GM19043 (cell line): ENCODE measurements at regions not wholly inside any gene's neighbourhood (a gene's known extent, or its start where the extent isn't known, plus 50 kb on each side); places are given as distances from the start of the nearest gene placed in this dataset.

ENCODE experiments used
- ATAC-seq: cut with Tn5 transposase; IDR thresholded peaks from one replicate; pipeline ENCODE4 v1.9.1; 2021; ENCODE audit warnings: low read depth; ENCODE audit not compliant: unreplicated experiment

DNA sequence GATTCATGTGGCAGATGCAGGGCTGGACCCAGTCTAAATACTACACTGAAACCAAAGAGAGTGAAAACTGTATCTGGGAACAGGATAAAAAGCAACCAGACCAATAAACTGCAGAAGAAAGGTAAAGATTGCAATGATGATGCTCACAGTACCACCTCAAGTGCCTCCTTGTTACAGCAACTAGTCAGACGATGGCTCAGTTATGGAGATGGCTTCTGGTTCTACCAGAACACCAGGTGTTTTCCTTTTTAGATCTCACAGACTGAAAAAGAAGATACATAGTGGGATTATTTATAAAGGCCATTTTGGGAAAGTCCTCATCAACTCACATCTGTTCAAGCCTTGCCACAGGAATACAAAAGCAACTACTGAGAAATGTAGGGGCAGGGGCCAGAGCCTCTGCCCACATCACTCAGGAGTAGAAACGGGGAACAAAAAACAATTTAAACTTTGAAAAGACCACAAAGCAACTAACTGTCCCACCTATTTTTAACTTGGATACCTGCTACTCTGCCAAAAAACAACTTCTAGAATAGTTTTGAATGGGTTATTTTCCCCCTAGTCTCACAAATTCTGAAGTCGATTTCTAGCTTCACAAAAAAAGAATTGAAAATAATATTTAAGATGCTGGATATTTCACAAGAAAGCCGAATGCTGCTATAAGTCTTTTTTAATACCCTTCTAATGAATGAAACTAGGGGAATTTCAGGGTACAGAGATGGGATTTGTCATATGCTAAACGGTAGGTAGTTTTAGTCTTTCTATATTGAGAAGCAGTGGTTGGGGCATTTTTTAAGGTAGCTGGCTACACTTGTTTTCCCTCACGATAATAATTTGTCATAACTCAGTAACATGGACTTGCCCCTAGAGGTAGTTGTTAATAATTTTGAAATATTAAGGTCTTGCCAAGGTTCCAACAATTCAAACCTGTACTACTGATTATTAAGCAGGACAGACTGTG lies 197.2 kb upstream of the TMPO start:
- ATAC-seq: no peak

DNA sequence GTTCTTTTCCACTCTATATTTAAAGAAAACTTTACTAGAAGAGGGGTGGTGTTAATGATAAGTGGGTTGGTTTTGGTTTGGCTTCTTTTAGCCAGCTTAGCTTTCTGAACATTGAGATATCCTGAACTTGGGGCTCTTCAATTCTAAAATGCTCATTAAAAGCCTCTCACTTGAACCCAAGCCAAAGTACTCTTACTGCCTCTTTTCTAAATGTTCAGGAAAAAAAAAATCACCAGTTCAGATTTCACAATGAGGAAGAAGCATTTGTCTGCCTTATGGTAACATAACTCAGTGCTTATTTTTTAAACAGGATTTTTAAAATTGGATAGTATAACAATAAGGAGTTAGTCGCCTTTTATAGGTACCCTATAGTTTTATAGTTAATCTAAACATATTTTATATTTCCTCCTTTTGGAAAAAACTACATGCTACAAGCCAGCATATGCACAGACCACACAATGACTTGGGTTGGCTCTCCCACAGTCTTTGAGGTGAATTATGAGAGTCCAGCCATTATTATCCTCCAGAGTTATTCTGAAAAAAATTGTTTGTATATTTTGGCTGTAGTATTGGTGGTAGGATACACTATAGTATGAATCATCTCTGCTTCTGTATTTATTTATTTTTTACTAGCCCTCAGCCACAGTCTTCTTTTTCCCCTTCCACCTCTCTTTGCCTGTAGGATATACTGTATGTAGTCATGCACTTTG lies 195.5 kb upstream of the TMPO start:
- ATAC-seq: no peak

DNA sequence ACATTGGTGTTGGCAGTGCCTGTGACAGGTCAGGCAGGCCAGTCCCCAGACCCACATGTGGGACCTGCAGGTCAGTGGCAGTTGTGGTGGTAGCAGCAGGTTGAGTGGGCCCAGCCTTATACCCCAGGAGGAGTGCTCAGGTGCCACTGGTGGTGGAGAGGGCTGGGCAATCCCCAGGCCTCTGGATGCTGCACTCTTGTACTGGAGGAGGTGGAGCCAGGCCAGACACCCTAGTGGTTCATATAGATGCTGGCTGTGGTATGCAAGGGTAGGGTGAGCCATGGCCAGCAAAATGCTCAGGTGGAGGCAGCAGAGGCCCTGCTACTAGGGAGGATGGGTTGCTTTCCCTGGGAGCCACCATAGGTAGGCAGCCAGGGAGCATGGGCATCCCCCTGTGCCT lies 190.4 kb upstream of the TMPO start:
- no peak for ATAC-seq

DNA sequence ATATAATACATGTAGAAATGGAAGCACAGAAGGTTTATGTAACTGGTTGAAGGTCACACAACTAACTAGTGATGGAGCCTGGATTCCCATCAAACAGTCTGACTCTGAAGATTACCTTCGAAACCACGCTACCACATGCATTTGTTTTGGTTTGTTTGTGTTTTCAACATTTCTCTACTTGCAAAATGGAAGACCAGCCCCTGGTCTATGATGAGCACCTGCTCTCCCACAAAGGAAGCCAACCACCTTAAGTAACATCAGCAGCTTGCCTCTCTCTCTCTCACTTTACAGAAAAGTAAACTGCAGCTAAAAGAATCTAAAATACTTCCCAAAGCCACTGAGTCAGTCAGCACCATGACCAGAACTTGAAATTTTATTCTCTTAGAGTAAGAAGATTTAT lies 186.9 kb upstream of the TMPO start:
- no peak for ATAC-seq

DNA sequence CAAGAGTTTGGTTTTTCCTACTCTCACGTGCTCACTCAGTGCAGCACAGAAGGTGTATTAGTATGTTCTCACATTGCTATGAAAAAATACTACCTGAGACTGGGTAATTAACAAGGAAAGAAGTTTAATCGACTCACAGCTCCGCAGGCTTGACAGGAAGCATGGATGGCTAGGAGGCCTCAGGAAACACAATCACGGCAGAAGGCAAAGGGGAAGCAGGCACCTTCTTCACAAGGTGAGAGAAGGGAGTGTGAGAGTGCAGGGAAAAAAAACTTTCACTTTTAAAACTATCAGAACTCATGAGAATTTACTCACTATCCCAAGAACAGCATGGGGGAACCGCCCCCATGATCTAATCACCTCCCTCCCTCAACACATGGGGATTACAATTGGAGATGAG lies 185.8 kb upstream of the TMPO start:
- ATAC-seq: no peak

DNA sequence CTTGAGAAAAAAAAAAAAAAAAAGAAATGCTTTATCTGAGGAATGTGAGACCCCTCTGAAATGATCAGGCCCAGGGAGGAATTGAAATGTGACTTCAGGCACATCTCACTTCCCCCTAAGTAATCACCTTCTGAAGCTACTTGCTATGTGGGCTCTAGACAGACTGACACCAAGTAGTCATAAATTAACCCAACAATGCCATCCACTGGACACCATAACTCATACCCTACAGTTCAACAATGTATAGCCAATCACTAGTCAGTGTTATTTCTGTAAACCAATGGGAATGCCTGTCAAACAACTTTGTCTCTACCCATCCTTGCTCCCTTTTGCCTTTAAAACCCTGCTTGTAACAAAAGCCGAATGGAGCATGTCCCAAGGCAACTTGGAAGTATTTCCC lies 182.7 kb upstream of the TMPO start:
- ATAC-seq: peak; percentile 79

DNA sequence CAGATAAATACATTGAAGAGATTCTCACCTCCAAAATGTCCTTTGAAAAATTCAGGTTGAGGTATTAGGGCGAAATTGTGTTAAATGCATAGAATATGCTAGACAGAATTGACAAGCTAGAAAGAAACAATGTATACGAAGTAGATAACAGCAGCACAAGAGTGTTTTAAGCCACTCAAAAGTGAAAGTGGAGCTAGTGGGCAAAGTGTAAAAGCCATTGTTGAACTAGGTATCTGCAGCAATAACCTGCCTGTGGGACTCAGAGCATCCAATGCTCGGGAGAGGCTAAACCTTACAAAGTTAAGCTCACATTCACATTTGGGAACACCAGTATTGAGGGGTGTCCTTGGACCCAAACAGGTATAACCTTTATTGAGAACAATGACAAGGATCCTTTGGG lies 180.6 kb upstream of the TMPO start:
- ATAC-seq: no peak

DNA sequence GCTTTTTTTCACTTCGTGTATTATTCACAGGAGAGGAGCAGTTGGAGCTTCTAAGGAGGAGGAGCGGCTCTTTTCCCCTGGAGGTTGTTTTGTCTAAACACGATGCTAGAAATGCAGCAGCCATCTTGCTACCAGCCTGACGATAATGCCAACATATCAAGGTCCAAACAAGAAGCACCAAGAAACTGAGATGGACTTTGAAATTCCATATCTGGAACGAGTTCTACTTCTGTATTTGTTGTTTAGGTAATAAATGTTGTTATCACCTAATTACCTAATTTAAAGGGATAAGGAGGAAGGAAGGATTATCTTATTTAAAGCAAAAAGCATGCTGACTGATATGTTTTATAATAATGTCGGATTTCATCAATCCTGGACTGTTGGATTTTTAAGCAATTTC lies 174.4 kb upstream of the TMPO start:
- ATAC-seq: no peak

DNA sequence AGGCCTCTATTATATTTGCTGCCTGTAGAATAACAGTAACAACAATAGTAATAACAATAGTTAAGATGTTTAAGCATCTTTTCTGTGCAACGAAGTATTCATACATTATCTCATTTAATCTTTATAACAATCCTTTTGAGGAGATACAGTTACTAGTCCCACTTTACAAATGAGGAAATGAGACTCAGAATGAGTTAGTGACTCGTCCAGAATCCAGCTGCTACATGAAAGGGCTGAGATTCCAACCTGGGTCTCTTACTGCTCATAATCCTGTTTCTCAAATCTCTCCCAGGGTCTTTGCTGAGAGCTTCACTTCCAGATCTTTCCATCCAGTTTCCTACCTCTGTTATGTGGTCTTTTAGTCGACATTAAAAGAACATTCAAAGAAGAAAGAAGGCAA lies 173.7 kb upstream of the TMPO start:
- no peak for ATAC-seq

DNA sequence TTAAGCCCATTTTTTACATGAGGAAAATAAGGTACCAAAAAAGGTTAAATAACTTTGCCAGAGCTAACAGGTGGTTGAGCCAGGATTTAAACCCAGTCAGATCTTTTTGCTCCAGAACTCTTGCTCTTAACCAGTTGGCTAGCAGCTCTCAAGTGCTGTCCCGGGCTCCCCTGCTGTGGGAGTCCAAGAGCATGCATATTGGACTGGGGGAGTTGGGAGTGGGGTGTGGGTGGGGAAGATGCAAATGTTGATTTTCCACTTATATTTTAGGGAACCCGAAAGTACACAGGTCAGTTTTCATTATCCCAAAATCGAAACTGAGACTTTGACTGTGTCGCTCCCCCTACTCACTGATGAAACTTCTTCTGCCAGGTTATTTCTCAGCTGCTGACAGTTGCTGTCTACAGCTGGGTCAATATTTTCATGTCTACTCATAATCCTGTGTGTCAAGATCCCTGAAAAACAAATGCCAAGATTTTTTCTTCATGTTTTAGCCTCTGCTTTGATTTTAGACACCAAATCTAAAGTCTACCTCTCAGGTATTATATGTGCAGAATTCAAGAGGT lies 172.3 kb upstream of the TMPO start:
- ATAC-seq: no peak

DNA sequence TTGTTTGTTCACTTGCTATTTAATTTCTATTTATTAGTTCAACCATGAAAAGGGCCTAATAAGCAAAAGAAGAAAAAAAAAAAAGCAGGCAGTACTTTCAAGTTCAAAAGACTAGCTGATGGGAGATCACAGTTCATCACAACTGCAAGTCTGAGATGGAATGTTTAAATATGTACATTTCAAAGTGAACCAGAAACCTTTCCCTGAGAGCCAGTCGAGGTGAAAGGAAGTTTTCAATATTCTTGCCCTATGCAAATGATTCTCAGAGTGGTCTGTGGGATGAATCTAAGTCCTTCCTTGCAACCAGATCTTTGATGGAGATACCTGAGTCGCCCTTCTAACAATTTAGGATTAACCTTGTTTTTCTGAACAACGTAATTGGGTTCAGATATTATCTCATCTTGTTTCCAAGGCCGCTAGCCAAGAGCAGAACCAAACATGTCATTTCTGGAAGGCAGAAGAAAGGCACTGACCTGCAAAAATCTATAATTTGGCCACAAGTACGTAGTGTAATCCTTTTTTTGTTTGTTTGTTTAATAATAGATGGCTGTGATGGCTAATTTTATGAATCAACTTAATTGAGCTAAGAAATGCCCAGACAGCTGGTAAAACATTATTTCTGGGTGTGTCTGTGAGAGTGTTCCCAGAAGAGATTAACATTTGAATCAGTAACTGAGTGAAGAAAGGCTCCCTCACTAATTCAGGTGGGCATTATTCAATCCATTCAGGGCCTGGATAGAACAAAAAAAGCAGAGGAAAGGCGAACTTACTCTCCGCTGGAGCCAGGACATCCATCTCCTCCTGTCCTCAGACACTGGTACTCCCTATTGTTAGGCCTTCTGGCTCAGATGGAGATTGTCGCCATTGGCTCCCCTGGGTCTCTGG lies 171.1 kb upstream of the TMPO start:
- ATAC-seq: no peak

DNA sequence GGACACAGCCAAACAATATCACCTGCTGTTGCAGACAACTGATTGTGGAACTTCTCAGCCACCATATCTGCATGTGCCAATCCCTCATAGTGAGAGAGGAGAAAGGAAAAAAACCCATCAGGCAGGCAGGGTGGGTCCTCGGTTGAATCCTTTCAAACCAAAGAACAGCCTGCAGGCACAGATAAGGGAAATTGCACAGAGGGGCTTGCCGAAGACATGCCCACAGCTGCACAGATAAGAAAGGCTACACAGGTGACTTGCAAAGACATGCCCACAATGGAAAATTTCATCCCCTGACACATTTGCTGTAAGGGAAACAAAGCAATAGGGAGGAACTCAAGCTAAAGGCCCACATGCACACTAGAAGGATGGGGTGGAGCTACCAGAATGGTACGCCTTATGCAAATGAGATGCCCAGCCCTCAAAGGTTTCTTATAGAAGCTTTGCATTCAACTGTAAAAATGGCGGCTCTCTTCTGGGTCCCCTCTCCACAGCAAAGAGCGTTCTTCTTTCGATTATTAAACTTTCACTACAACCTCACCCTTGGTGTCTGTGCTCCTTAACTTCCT lies 170.0 kb upstream of the TMPO start:
- no peak for ATAC-seq

DNA sequence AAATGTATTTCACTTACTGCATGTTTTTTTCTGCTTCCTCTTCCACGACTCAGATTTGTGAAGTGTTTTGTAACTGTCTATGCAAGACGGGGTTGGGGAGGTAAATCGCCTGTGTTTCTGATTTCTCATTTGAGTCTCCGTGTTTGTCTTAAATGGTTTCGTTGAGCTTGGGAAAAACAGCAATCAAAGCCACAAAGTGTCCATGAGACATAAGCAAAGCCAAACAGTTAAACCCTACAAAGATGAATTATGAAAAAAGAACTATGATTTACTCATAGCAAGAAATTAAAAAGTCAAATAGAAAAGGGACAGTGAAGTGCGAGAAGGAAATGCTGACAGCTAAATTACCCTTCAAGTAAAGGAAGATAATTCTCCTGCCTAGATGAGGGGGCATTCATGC lies 164.3 kb upstream of the TMPO start:
- ATAC-seq: no peak

DNA sequence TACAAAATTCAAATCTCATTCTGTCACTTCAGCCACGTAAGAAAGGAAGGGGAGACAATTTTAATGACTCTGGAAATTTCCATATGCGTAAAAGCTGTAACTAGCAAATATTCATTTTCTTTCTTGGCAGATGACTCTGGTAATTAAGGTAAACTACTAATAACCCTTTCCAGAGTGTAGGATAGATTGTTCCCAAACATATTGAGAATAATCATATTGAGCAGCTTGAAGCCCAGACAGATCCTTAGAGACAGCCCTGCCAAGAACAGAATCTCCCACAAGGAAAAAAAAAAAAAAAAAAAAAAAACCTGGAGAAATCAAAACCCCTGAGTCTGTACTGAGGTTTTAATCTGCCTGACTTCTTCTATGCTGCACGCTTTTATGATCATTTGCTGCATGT lies 163.6 kb upstream of the TMPO start:
- no peak for ATAC-seq

DNA sequence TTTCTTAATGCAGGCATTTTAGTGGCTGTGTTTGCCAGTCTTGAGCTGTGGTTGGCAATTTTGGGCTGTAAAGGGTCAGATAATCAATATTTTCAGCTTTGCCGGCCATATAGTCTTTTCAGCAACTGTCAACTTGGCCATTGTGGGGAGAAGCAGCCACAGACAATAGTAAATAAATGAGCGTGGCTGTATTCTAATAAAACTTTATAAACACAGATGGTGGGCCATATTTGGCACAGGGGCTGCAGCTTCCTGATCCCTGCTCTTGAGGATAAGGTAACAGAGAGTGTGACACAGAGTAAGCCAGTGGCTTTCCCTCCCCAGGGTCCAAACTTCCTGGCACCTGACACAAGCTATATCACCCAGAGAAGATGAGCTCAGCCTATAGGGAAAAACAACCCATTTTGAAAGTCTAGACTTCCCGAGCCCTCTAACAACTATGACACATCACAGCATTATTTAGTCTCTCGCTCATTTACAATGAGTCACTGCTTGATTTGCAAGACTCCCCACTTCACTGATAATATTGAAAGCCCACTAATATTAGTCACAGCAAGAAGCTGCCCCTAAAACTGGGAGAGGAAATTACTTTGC lies 163.1 kb upstream of the TMPO start:
- ATAC-seq: no peak

DNA sequence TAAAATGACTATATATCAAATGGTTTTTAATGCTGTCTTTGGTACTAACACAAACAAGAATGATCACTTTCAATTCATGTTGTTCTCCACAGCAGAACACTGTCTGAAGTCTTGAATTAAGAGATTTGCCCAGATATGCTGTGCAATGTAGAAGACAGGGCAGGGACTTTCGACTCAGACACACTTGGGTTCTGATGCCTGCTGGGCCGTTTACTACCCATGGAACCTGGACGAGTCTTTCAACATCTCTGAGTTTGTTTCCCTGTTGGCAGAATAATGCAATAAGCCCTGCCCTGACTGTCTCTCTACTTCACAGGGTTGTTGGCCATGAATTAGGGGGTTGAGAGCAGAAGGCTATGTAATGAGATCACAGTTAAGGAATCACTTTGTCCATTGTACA lies 162.6 kb upstream of the TMPO start:
- no peak for ATAC-seq

DNA sequence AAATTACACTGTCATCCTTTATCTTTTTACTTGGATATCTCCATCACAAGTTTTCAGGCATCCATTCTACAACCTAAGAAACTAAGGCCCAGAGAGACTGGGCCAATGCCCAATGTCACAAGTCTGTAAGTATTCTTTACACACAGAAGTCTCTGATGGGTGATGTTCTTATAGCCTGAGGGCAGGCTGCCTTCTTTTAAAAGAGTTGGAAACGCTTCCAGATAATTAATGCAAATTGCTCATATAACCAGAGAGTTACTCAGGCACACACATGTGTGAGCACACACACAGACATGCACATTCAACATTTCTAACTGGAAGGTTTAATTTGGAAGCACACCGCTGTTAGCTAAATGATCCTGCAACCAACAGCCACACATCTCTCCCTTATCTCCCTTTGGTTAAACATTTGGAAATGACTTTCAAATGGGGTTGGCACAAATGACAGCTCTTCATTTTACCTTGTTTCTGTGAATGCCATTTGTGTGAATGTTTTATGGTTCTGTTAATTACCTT lies 160.8 kb upstream of the TMPO start:
- ATAC-seq: no peak

DNA sequence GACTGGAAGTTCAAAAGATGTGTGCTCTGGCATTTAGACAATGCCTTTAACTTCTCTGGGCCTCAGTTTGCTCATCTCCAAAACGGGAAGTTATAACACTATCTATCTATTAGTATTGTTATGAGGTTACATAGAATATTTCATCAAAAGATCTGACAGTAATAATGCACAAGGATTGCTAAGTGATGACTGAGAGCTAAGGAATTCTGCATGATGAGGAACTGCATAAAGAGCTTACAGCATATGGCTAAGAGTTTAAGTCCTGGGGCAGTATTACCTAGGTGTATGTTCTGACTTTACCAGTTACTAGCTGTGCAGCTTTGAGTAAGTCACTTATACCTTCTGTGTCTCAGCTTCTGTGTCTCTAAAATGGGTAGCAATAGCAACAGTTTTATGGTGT lies 160.1 kb upstream of the TMPO start:
- no peak for ATAC-seq

DNA sequence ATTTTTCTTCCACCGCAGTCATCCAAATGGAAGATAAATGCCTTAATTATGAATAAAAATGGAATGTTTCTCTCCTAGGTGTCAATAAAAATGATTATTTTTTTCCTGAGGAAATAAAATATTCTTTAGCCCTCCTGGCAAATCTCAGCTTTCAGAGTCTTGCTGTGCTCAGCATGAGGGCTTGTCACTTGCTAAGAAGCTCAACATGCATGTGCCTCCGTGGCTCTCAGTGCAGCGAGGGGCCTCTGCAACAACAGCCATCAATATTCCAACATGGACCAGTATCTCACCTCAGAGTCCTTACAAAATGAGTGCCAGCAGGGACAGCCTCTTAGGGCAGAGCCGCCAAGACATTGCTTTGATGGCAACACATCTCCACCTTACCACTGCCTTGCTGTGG lies 159.5 kb upstream of the TMPO start:
- ATAC-seq: no peak

DNA sequence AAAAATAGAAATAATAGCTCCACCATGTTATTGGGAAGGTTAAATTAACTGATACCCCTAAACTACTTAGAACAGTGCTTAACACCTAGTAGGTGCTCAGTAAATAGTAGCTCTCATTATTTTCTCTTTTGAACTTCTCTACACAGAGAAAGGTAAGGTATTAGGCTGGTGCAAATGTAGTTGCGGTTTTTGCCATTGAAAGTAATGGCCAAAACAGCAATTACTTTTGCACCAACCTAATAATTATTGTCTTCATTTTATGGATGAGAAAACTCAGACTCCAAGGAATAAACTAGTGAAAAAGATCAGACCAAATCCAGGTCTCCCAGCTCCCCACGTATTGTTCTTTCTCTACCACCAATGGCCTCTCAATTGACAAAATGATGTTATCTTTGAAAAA lies 157.2 kb upstream of the TMPO start:
- ATAC-seq: no peak
